ENCODE measurements at regions not wholly inside any gene's neighbourhood (a gene's known extent, or its start where the extent isn't known, plus 50 kb on each side); places are given as distances from the start of the nearest gene placed in this dataset.

DNA sequence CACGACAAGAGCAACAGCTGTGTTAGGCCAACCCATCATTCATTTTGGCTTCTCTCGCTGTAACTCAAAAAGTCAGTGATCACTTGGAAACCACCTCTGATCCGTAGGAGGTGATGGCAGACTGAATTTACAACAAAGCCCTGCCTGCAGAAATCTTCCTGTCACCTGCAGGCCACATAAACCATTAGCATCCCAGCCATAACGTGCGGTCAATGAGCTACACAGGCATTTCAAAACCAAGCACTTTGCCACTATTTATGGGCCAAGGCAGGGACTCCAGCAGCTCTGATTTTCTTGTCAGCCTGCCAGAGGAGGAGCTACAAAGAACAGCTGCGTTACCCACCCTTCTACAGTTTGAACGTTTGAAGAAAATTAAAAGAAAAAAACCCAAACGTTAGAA is 228.1 kb upstream of the PPARGC1A start:
- DNase-seq: no peak
- no peak for TF ChIP-seq CTCF (IDR thresholded peaks at IDR 0.05)
- 15 to 30% (median 22%) methylated on average over 8 of the region's 8 CpGs for WGBS, 3 donors

DNA sequence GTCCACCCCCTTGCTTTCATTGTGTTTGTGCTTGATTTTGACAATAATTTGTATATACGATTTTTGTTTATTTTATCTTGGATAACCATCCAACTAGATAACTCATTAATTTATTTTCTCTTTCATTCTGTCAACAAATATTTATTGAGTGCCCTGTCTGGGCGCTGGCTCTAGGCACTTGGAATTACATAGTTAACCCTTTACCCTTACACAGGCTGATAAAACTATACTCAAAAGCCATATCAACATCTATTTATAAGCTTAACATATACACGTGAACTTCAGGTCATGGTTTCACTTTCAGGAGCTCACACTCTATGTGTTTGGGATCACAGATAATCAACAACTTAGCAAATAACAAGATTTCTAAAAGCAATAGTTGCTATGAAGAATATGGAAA is 226.3 kb upstream of the PPARGC1A start:
- ATAC-seq (no peak), DNase-seq (no peak)
- no peak for TF ChIP-seq CTCF (IDR thresholded peaks at IDR 0.05)

More for the DNA sequence above, 228.1 kb upstream of the PPARGC1A start:
- Histone ChIP-seq H3K27ac (no peak overlapping the region), H3K4me3 (no peak overlapping the region), H3K27me3 (ENCODE audit: insufficient read depth in 3 of 3, low read length in 2 of 3) (no peaks in the 10 kb centered on the region), H3K4me1 (no peaks in the 10 kb centered on the region), H3K36me3 (ENCODE audit: insufficient read depth in 1 of 2, low read depth in 1 of 2) (no peaks in the 10 kb centered on the region), H3K9me3 (peaks cover 3% of the 10 kb centered on the region)
- intact Hi-C loops (cut with DNase I): no loop called here
- ATAC-seq: peak in 2 of 4 donors; percentile 37 to 48

GRCh38 chr4:24114919-24115500 is 225.2 kb upstream of the PPARGC1A start:
- Histone ChIP-seq H3K27me3 (ENCODE audit: insufficient read depth in 3 of 3, low read length in 2 of 3) (no peaks in the 10 kb centered on the region), H3K4me3 (no peak overlapping the region), H3K4me1 (no peaks in the 10 kb centered on the region), H3K36me3 (ENCODE audit: insufficient read depth in 1 of 2, low read depth in 1 of 2) (no peaks in the 10 kb centered on the region), H3K27ac (no peak overlapping the region), H3K9me3 (peaks cover 3% of the 10 kb centered on the region)
- intact Hi-C loops (cut with DNase I): no loop called here
- no peak for DNase-seq
- no peak for ATAC-seq
- TF ChIP-seq CTCF (IDR thresholded peaks at IDR 0.05): no peak
- WGBS, 3 donors: 91 to 92% (median 91%) methylated on average over 8 of the region's 8 CpGs

More for the DNA sequence above, 226.3 kb upstream of the PPARGC1A start:
- Histone ChIP-seq H3K36me3 (ENCODE audit: insufficient read depth in 1 of 2, low read depth in 1 of 2) (no peaks in the 10 kb centered on the region), H3K4me1 (no peaks in the 10 kb centered on the region), H3K27ac (no peak overlapping the region), H3K9me3 (peaks cover 3% of the 10 kb centered on the region), H3K4me3 (no peak overlapping the region), H3K27me3 (ENCODE audit: insufficient read depth in 3 of 3, low read length in 2 of 3) (no peaks in the 10 kb centered on the region)
- intact Hi-C loops (cut with DNase I): no loop called here
- 83 to 90% (median 87%) methylated on average over 3 of the region's 3 CpGs for WGBS, 3 donors

DNA sequence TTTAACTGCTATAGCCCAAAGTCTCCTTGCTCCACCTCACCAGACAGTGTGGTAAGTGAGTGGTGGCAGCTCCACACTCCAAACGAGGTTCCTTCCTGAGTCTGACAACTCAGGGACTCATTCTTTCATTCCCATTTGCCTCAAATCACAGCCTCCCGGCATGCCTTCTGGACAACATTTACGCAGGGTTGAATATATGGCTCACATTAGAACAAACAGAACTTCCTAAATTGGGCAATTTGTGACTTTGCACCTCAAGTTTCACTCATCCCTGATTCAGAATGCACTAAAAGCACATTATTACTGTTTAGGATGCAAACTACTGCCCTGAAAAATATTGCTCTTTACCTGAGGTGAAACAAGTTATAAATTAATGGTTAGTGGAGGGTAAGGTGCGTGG is 224.6 kb upstream of the PPARGC1A start:
- intact Hi-C loops (cut with DNase I): no loop called here
- H3K4me1 ChIP-seq: no peaks in the 10 kb centered on the region
- H3K9me3 ChIP-seq: peaks cover 3% of the 10 kb centered on the region
- DNase-seq (no peak), ATAC-seq (no peak)
- no peak overlapping the region for H3K4me3 ChIP-seq
- no peaks in the 10 kb centered on the region for H3K36me3 ChIP-seq (ENCODE audit: insufficient read depth in 1 of 2, low read depth in 1 of 2)
- no peak overlapping the region for H3K27ac ChIP-seq
- WGBS, 3 donors: 86 to 91% (median 86%) methylated on average over 4 of the region's 4 CpGs
- TF ChIP-seq CTCF (IDR thresholded peaks at IDR 0.05): no peak
- H3K27me3 ChIP-seq (ENCODE audit: insufficient read depth in 3 of 3, low read length in 2 of 3): no peaks in the 10 kb centered on the region

GRCh38 chr4:24112466-24112865 is 222.6 kb upstream of the PPARGC1A start:
- no peak for TF ChIP-seq CTCF (IDR thresholded peaks at IDR 0.05)
- no peak for ATAC-seq
- Histone ChIP-seq H3K4me3 (no peak overlapping the region), H3K27ac (no peak overlapping the region), H3K27me3 (ENCODE audit: insufficient read depth in 3 of 3, low read length in 2 of 3) (no peaks in the 10 kb centered on the region), H3K9me3 (peaks cover 3% of the 10 kb centered on the region), H3K4me1 (no peaks in the 10 kb centered on the region), H3K36me3 (ENCODE audit: insufficient read depth in 1 of 2, low read depth in 1 of 2) (no peaks in the 10 kb centered on the region)
- DNase-seq: no peak
- intact Hi-C loops (cut with DNase I): no loop called here
- 87 to 93% (median 92%) methylated on average over 2 of the region's 2 CpGs for WGBS, 3 donors
